Activated T-cell treated with anti-CD3 and anti-CD28 coated beads, Interleukin-2, amount 50 U/mL, for 72 hours (primary cell): ENCODE measurements at regions not wholly inside any gene's neighbourhood (a gene's known extent, or its start where the extent isn't known, plus 50 kb on each side); places are given as distances from the start of the nearest gene placed in this dataset.
A peak's percentile ranks its signal among the peaks of the same experiment; 100 is the strongest.
"Not testable (repeated sequence)": the region's sequence is repeated elsewhere in the genome, so short reads cannot be mapped to it uniquely, and the experiment has no call there.

ENCODE experiments used
- ATAC-seq, 2 donors: fragments of 150-1000 bp; cut with Tn5 transposase; replicated peaks in 1 of 2; 2 replicates each; pipeline ENCODE4 v1.10.0; 2021; ENCODE audit warnings: moderate library complexity in 2 of 2, mild to moderate bottlenecking in 1 of 2
- DNase-seq, 2 donors: peaks; one replicate each; pipeline ENCODE4 v3.0.0; 2021 to 2022; ENCODE audit warnings: mixed read lengths in 1 of 2
- H3K27ac Mint-ChIP-seq: one replicate; pipeline ENCODE4 v1.8.0; 2022; ENCODE audit warnings: mild to moderate bottlenecking, moderate library complexity, mixed read lengths
- H3K27me3 Mint-ChIP-seq: one replicate; pipeline ENCODE4 v1.8.0; 2022; ENCODE audit warnings: low read depth, mixed read lengths
- H3K36me3 Mint-ChIP-seq, 2 donors: one replicate each; pipeline ENCODE4 v1.8.0; 2022; ENCODE audit warnings: mixed read lengths in 2 of 2, mild to moderate bottlenecking in 1 of 2; ENCODE audit not compliant: insufficient read depth in 2 of 2
- H3K4me1 Mint-ChIP-seq: one replicate; pipeline ENCODE4 v1.8.0; 2022; ENCODE audit warnings: low read depth, mixed read lengths
- H3K4me3 Mint-ChIP-seq, 2 donors: one replicate each; pipeline ENCODE4 v1.8.0; 2022; ENCODE audit warnings: mild to moderate bottlenecking in 2 of 2, mixed read lengths in 2 of 2, moderate library complexity in 2 of 2
- H3K9me3 Mint-ChIP-seq, 2 donors: one replicate each; pipeline ENCODE4 v1.8.0; 2022; ENCODE audit warnings: mixed read lengths in 2 of 2

- H3K36me3 Mint-ChIP-seq: no peaks in the 10 kb centered on the region
- no peak overlapping the region for H3K27ac Mint-ChIP-seq
- no peaks in the 10 kb centered on the region for H3K4me1 Mint-ChIP-seq
- no peak overlapping the region for H3K4me3 Mint-ChIP-seq
- DNase-seq (no peak), ATAC-seq (no peak)
- H3K9me3 Mint-ChIP-seq: no peaks in the 10 kb centered on the region
- no peaks in the 10 kb centered on the region for H3K27me3 Mint-ChIP-seq
Measured at GRCh38 chr22:23394525-23395326, 185.4 kb downstream of the IGLL1 start.

GRCh38 chr22:23393721-23394320, 186.3 kb downstream of the IGLL1 start:
- Mint-ChIP-seq H3K9me3 (no peaks in the 10 kb centered on the region), H3K27me3 (no peaks in the 10 kb centered on the region), H3K4me1 (no peaks in the 10 kb centered on the region), H3K27ac (no peak overlapping the region), H3K36me3 (no peaks in the 10 kb centered on the region), H3K4me3 (no peak overlapping the region)
- DNase-seq: no peak
- ATAC-seq: no peak

- not testable (repeated sequence) for H3K9me3 Mint-ChIP-seq
Measured at GRCh38 chr22:23393199-23393598, 186.9 kb downstream of the IGLL1 start.

GRCh38 chr22:23392420-23393121, 187.5 kb downstream of the IGLL1 start:
- no peaks in the 10 kb centered on the region for H3K27me3 Mint-ChIP-seq
- no peak overlapping the region for H3K27ac Mint-ChIP-seq
- H3K4me1 Mint-ChIP-seq: no peaks in the 10 kb centered on the region
- no peak for ATAC-seq
- no peaks in the 10 kb centered on the region for H3K36me3 Mint-ChIP-seq
- no peak for DNase-seq
- no peaks in the 10 kb centered on the region for H3K9me3 Mint-ChIP-seq
- no peak overlapping the region for H3K4me3 Mint-ChIP-seq

More at GRCh38 chr22:23393199-23393598, 186.9 kb downstream of the IGLL1 start:
- H3K27me3 Mint-ChIP-seq, H3K4me1 Mint-ChIP-seq, H3K36me3 Mint-ChIP-seq, H3K4me3 Mint-ChIP-seq, H3K27ac Mint-ChIP-seq, DNase-seq, ATAC-seq: not testable (repeated sequence)

- Mint-ChIP-seq H3K4me1 (no peaks in the 10 kb centered on the region), H3K9me3 (no peaks in the 10 kb centered on the region), H3K27me3 (no peaks in the 10 kb centered on the region), H3K36me3 (no peaks in the 10 kb centered on the region), H3K27ac (no peak overlapping the region), H3K4me3 (no peak overlapping the region)
- no peak for DNase-seq
- ATAC-seq: no peak
Measured at GRCh38 chr22:23391022-23391421, 189.1 kb downstream of the IGLL1 start.

- H3K4me1 Mint-ChIP-seq: no peaks in the 10 kb centered on the region
- no peak overlapping the region for H3K27ac Mint-ChIP-seq
- H3K4me3 Mint-ChIP-seq: no peak overlapping the region
- DNase-seq (no peak), ATAC-seq (peak in 1 of 2 donors; percentile 7)
- no peaks in the 10 kb centered on the region for H3K36me3 Mint-ChIP-seq
- no peaks in the 10 kb centered on the region for H3K27me3 Mint-ChIP-seq
- no peaks in the 10 kb centered on the region for H3K9me3 Mint-ChIP-seq
Measured at GRCh38 chr22:23389271-23390071, 190.6 kb downstream of the IGLL1 start.

GRCh38 chr22:23388517-23388890, 191.6 kb downstream of the IGLL1 start:
- DNase-seq: no peak
- Mint-ChIP-seq H3K36me3 (no peaks in the 10 kb centered on the region), H3K4me1 (no peaks in the 10 kb centered on the region), H3K9me3 (no peaks in the 10 kb centered on the region), H3K27ac (no peak overlapping the region), H3K27me3 (no peaks in the 10 kb centered on the region), H3K4me3 (no peak overlapping the region)
- ATAC-seq: no peak

GRCh38 chr22:23387827-23388516, 192.1 kb downstream of the IGLL1 start:
- H3K4me1 Mint-ChIP-seq: no peaks in the 10 kb centered on the region
- H3K9me3 Mint-ChIP-seq: no peaks in the 10 kb centered on the region
- DNase-seq: no peak
- no peaks in the 10 kb centered on the region for H3K36me3 Mint-ChIP-seq
- no peak for ATAC-seq
- H3K27ac Mint-ChIP-seq: no peak overlapping the region
- no peaks in the 10 kb centered on the region for H3K27me3 Mint-ChIP-seq
- no peak overlapping the region for H3K4me3 Mint-ChIP-seq

- Mint-ChIP-seq H3K4me3 (no peak overlapping the region), H3K27me3 (no peaks in the 10 kb centered on the region), H3K4me1 (no peaks in the 10 kb centered on the region), H3K36me3 (no peaks in the 10 kb centered on the region), H3K27ac (no peak overlapping the region), H3K9me3 (no peaks in the 10 kb centered on the region)
- no peak for ATAC-seq
- DNase-seq: no peak
Measured at GRCh38 chr22:23386822-23387580, 193.1 kb downstream of the IGLL1 start.

- no peaks in the 10 kb centered on the region for H3K36me3 Mint-ChIP-seq
- no peaks in the 10 kb centered on the region for H3K4me1 Mint-ChIP-seq
- peak; percentile 83 to 85 for ATAC-seq
- no peak overlapping the region for H3K4me3 Mint-ChIP-seq
- no peak overlapping the region for H3K27ac Mint-ChIP-seq
- peak; percentile 76 to 84 for DNase-seq
- no peaks in the 10 kb centered on the region for H3K27me3 Mint-ChIP-seq
- no peaks in the 10 kb centered on the region for H3K9me3 Mint-ChIP-seq
Measured at GRCh38 chr22:23385678-23386631, 194.1 kb downstream of the IGLL1 start.

- H3K36me3 Mint-ChIP-seq: no peaks in the 10 kb centered on the region
- H3K4me3 Mint-ChIP-seq: no peak overlapping the region
- H3K4me1 Mint-ChIP-seq: no peaks in the 10 kb centered on the region
- H3K9me3 Mint-ChIP-seq: no peaks in the 10 kb centered on the region
- ATAC-seq: no peak
- no peaks in the 10 kb centered on the region for H3K27me3 Mint-ChIP-seq
- H3K27ac Mint-ChIP-seq: no peak overlapping the region
- DNase-seq: no peak
Measured at GRCh38 chr22:23384923-23385677, 195.0 kb downstream of the IGLL1 start.
